Mucosa of descending colon (tissue), 3 donors: ENCODE measurements at regions not wholly inside any gene's neighbourhood (a gene's known extent, or its start where the extent isn't known, plus 50 kb on each side); places are given as distances from the start of the nearest gene placed in this dataset.

Experiments
- ATAC-seq: fragments of 200-7000 bp; cut with Tn5 transposase; one replicate; pipeline ENCODE4 v1.9.1; 2020; ENCODE audit warnings: mild to moderate bottlenecking, moderate library complexity
- DNase-seq, 3 donors: peaks; one replicate each; pipeline ENCODE4 v3.0.0-alpha.2; 2020
- H3K36me3 ChIP-seq: fragments of 200-600 bp; one replicate; pipeline ENCODE4 v1.8.0; 2021; ENCODE audit warnings: low read depth, mild to moderate bottlenecking
- H3K4me1 ChIP-seq: fragments of 200-600 bp; one replicate; pipeline ENCODE4 v1.8.0; 2021; ENCODE audit warnings: low read depth, mild to moderate bottlenecking
- H3K4me3 ChIP-seq: fragments of 200-600 bp; one replicate; pipeline ENCODE4 v1.8.0; 2021; ENCODE audit warnings: mild to moderate bottlenecking
- H3K9me3 ChIP-seq: fragments of 200-600 bp; one replicate; pipeline ENCODE4 v1.8.0; 2021; ENCODE audit warnings: mild to moderate bottlenecking
- CTCF ChIP-seq: fragments of 200-600 bp; IDR thresholded peaks from one replicate; pipeline ENCODE4 v1.8.0; 2022; ENCODE audit warnings: antibody characterized with exemption, mild to moderate bottlenecking
- intact Hi-C, 2 donors: fragments of 100-400 bp; cut with DNase I in 1 of 2; cut with micrococcal nuclease in 1 of 2; formaldehyde crosslinking; loops; one replicate each; pipeline versions ENCODE4 v1.11.0 to v1.11.1; 2022; cut with DNase I, micrococcal nuclease
- donor health status: DM: no; HTN: no; CAD: no; lungs with moderate emphysema.
- donor health status: DM: no; HTN: no; CAD: no.
- donor health status: DM: no; HTN: yes; CAD: no.

GRCh38 chr16:62568926-62569325 is 532.7 kb upstream of the CDH8 start:
- H3K36me3 ChIP-seq = no peaks in the 10 kb centered on the region
- no peak for TF ChIP-seq CTCF
- intact Hi-C loops = no loop called here

GRCh38 chr16:62565706-62566105 is 529.5 kb upstream of the CDH8 start:
- intact Hi-C loops = no loop called here
- Histone ChIP-seq H3K36me3 (no peaks in the 10 kb centered on the region), H3K4me1 (no peaks in the 10 kb centered on the region), H3K9me3 (peaks cover 11% of the 10 kb centered on the region), H3K4me3 (no peak overlapping the region)
- no peak for TF ChIP-seq CTCF
- ATAC-seq (no peak), DNase-seq (no peak)

More at GRCh38 chr16:62568926-62569325, 532.7 kb upstream of the CDH8 start:
- Histone ChIP-seq H3K9me3 (peaks cover 18% of the 10 kb centered on the region), H3K4me1 (no peaks in the 10 kb centered on the region), H3K4me3 (no peak overlapping the region)
- ATAC-seq (no peak), DNase-seq (no peak)

- no peak for TF ChIP-seq CTCF
- peaks cover 9% of the 10 kb centered on the region for H3K9me3 ChIP-seq
- no peak overlapping the region for H3K4me3 ChIP-seq
- ATAC-seq (no peak), DNase-seq (no peak)
- intact Hi-C loops = no loop called here
- H3K36me3 ChIP-seq = no peaks in the 10 kb centered on the region
- H3K4me1 ChIP-seq = no peaks in the 10 kb centered on the region
These were observed 528.1 kb upstream of the CDH8 start for GRCh38 chr16:62564291-62564690.

- no peak for TF ChIP-seq CTCF
- no peaks in the 10 kb centered on the region for H3K4me1 ChIP-seq
- H3K9me3 ChIP-seq = peaks cover 22% of the 10 kb centered on the region
- ATAC-seq (no peak), DNase-seq (no peak)
- no peak overlapping the region for H3K4me3 ChIP-seq
- no peaks in the 10 kb centered on the region for H3K36me3 ChIP-seq
- intact Hi-C loops = no loop called here
These were observed 525.9 kb upstream of the CDH8 start for GRCh38 chr16:62562121-62562520.

- Histone ChIP-seq H3K36me3 (no peaks in the 10 kb centered on the region), H3K4me1 (no peaks in the 10 kb centered on the region), H3K4me3 (no peak overlapping the region), H3K9me3 (peaks cover 8% of the 10 kb centered on the region)
- intact Hi-C loops = no loop called here
- no peak for DNase-seq
- no peak for ATAC-seq
- no peak for TF ChIP-seq CTCF
These were observed 513.6 kb upstream of the CDH8 start for GRCh38 chr16:62549875-62550274.

- H3K4me3 ChIP-seq = no peak overlapping the region
- no peaks in the 10 kb centered on the region for H3K4me1 ChIP-seq
- peaks cover 8% of the 10 kb centered on the region for H3K9me3 ChIP-seq
- no peaks in the 10 kb centered on the region for H3K36me3 ChIP-seq
- ATAC-seq = no peak
- no peak for DNase-seq
- no peak for TF ChIP-seq CTCF
- intact Hi-C loops = no loop called here
These were observed 511.9 kb upstream of the CDH8 start for GRCh38 chr16:62548095-62548494.
